ENCODE measurements at regions not wholly inside any gene's neighbourhood (a gene's known extent, or its start where the extent isn't known, plus 50 kb on each side); places are given as distances from the start of the nearest gene placed in this dataset.
A peak's percentile ranks its signal among the peaks of the same experiment; 100 is the strongest.

DNA sequence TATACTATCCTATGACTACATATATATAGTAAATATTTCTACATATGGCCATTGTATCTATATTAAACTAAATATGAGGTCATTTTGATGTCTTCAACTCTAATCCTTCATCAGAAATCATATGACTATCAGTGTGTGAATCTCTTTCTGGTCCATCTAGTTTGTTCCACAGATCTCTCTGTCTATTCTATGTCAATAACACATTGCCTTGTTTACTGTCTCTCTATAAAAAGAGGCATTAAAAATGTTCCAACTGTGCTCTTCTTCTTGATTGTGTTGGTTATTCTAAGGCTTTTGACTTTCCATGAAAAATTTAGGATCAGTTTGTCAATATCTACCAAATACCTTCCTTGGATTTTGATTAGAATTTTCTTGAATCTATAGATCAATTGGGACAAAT is 338.3 kb upstream of the FSTL5 start:
- Histone ChIP-seq H3K27ac (no peak overlapping the region), H3K4me3 (ENCODE audit: low read depth, low read length) (no peak overlapping the region), H3K9ac (no peak overlapping the region), H3K9me3 (ENCODE audit: control insufficient read depth, low read length) (no peaks in the 10 kb centered on the region), H3K27me3 (ENCODE audit: control insufficient read depth, insufficient read depth, low read length) (no peaks in the 10 kb centered on the region), H3K36me3 (ENCODE audit: control insufficient read depth, insufficient read depth, low read length) (no peaks in the 10 kb centered on the region), H3K79me2 (no peaks in the 10 kb centered on the region), H2AFZ (no peak overlapping the region), H3K4me1 (no peaks in the 10 kb centered on the region), H3K4me2 (ENCODE audit: low read length) (no peak overlapping the region)
- no peak for TF ChIP-seq CTCF (IDR thresholded peaks at IDR 0.05)

- no peaks in the 10 kb centered on the region for H3K36me3 ChIP-seq (ENCODE audit: control insufficient read depth, insufficient read depth, low read length)
- H2AFZ ChIP-seq = no peak overlapping the region
- no peak overlapping the region for H3K4me3 ChIP-seq (ENCODE audit: low read depth, low read length)
- H3K27me3 ChIP-seq (ENCODE audit: control insufficient read depth, insufficient read depth, low read length) = no peaks in the 10 kb centered on the region
- H3K4me1 ChIP-seq = no peaks in the 10 kb centered on the region
- no peak overlapping the region for H3K4me2 ChIP-seq (ENCODE audit: low read length)
- no peak overlapping the region for H3K27ac ChIP-seq
- H3K9me3 ChIP-seq (ENCODE audit: control insufficient read depth, low read length) = no peaks in the 10 kb centered on the region
- no peaks in the 10 kb centered on the region for H3K79me2 ChIP-seq
- no peak overlapping the region for H3K9ac ChIP-seq
- no peak for TF ChIP-seq CTCF (IDR thresholded peaks at IDR 0.05)
Measured at GRCh38 chr4:162499478-162499877, 335.7 kb upstream of the FSTL5 start.

- Histone ChIP-seq H3K36me3 (ENCODE audit: control insufficient read depth, insufficient read depth, low read length) (no peaks in the 10 kb centered on the region), H3K9me3 (ENCODE audit: control insufficient read depth, low read length) (no peaks in the 10 kb centered on the region), H2AFZ (no peak overlapping the region), H3K27me3 (ENCODE audit: control insufficient read depth, insufficient read depth, low read length) (no peaks in the 10 kb centered on the region), H3K4me1 (no peaks in the 10 kb centered on the region), H3K4me2 (ENCODE audit: low read length) (no peak overlapping the region), H3K9ac (no peak overlapping the region), H3K27ac (no peak overlapping the region), H3K79me2 (no peaks in the 10 kb centered on the region), H3K4me3 (ENCODE audit: low read depth, low read length) (no peak overlapping the region)
- TF ChIP-seq CTCF (IDR thresholded peaks at IDR 0.05) = no peak
Measured at GRCh38 chr4:162498168-162498567, 334.4 kb upstream of the FSTL5 start.

DNA sequence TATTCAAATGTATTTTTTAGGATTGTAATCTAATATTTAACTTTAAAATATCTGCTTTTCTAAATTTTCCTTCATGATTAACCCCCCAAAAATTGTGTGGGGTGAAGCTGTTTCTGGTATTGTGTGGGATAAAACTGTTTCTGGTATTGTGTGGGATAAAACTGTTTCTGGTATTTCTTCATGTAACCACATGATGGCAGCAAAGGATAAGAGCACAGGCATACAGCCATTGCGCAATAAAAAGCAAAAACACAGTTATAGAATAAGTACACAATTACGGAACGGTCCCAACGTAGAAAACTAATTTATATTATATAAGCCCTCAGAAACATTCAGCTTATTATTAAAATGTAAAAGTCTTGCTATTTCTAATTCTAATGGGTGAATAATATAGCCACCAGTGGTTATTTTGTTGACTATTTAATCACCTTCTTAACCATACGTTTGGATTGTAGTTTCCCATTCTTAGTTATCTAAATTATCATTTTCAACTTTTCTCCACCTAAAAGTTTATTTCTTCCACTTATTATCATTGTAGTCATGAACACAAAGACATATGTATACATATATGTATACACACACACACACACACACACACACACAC is 333.9 kb upstream of the FSTL5 start:
- H3K4me3 ChIP-seq (ENCODE audit: low read depth, low read length) = no peak overlapping the region
- no peaks in the 10 kb centered on the region for H3K4me1 ChIP-seq
- no peaks in the 10 kb centered on the region for H3K79me2 ChIP-seq
- H3K36me3 ChIP-seq (ENCODE audit: control insufficient read depth, insufficient read depth, low read length) = no peaks in the 10 kb centered on the region
- no peak overlapping the region for H3K4me2 ChIP-seq (ENCODE audit: low read length)
- no peak overlapping the region for H2AFZ ChIP-seq
- no peak overlapping the region for H3K27ac ChIP-seq
- H3K27me3 ChIP-seq (ENCODE audit: control insufficient read depth, insufficient read depth, low read length) = no peaks in the 10 kb centered on the region
- no peaks in the 10 kb centered on the region for H3K9me3 ChIP-seq (ENCODE audit: control insufficient read depth, low read length)
- TF ChIP-seq CTCF (IDR thresholded peaks at IDR 0.05) = peak; percentile 58
- H3K9ac ChIP-seq = no peak overlapping the region

- Histone ChIP-seq H3K4me3 (ENCODE audit: low read depth, low read length) (no peak overlapping the region), H3K9me3 (ENCODE audit: control insufficient read depth, low read length) (no peaks in the 10 kb centered on the region), H3K4me2 (ENCODE audit: low read length) (no peak overlapping the region), H3K9ac (no peak overlapping the region), H2AFZ (no peak overlapping the region), H3K4me1 (no peaks in the 10 kb centered on the region), H3K27me3 (ENCODE audit: control insufficient read depth, insufficient read depth, low read length) (no peaks in the 10 kb centered on the region), H3K27ac (no peak overlapping the region), H3K36me3 (ENCODE audit: control insufficient read depth, insufficient read depth, low read length) (no peaks in the 10 kb centered on the region), H3K79me2 (no peaks in the 10 kb centered on the region)
- TF ChIP-seq CTCF (IDR thresholded peaks at IDR 0.05) = no peak
Measured at GRCh38 chr4:162494935-162495334, 331.1 kb upstream of the FSTL5 start.

Measured in parathyroid adenoma (tissue), 2 donors.